HG03571 (cell line): ENCODE measurements at regions not wholly inside any gene's neighbourhood (a gene's known extent, or its start where the extent isn't known, plus 50 kb on each side); places are given as distances from the start of the nearest gene placed in this dataset.
"Not testable (repeated sequence)": the region's sequence is repeated elsewhere in the genome, so short reads cannot be mapped to it uniquely, and the experiment has no call there.

Source experiments
- ATAC-seq: cut with Tn5 transposase; IDR thresholded peaks from one replicate; pipeline ENCODE4 v1.9.1; 2021; ENCODE audit not compliant: unreplicated experiment

DNA sequence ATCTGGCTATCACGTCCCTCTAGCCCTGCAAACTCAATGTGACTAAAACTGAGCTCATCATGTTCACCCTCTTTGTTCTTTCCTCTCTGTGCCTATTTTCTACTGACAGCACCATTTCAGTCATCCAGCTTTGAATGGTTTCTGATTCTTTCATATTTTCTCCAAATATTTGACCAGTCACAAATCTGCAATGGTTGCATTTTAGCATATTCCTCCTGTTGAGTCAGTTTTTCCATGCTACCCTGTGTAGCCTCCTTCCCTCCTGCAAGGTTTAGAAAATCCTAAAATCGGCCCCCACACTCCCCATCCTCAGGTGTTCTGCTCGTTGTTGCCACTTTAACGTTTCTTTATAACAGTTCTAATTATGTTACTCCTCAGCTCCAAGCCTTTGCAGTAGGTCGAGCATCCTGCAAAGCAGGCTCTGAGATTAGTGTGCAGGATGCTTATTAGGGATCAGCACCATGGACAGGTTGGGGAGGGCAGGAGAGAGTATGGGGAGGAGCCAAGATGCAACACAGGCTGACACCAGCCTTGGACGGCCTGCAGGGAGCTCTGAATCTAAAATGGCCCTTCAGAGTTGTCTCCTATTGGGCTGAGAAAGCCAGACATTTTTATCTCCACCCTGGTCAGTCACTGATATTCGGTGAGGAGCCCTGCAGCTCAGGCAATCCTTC lies 531.0 kb upstream of the COBL start:
- no peak for ATAC-seq

- not testable (repeated sequence) for ATAC-seq
These were observed 522.5 kb upstream of the COBL start for GRCh38 chr7:51839130-51839529.

DNA sequence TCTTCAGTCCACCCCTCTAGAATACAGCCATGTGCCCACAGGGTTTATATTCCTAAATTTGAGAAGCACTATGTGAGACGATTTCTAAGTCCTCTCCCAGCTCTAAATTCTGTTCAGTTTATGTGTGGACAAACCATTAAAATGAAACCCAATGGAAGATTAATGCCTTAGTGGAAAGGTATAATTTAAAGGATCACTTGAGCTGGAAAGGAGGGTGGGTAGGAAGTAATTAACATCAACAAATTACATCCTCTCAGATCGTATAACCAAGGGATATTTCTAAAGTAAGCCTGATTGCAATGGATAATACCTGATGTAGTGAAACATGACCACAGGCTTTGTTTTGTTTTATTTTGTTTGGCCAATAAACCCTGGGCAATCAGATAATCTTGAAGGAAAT lies 511.0 kb upstream of the COBL start:
- ATAC-seq, result no peak

DNA sequence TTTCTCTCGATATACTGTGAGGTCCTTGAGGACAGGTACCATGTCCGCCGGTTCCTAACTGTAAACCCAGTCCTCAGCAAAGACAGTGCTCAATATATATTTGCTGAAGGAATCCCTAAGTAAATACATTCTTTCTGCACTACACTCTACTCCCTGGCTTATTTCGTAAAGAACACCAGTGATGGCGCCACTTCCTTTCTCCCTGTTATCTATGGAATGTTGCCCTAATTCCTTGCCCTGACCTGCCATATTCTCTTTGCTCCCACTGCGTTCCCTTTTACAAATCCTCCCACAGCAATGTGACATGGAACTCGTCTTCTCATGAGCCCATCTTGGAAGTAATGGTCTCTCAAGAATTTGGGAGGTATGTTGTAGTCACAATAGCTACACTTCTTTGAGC lies 507.4 kb upstream of the COBL start:
- ATAC-seq, result no peak

DNA sequence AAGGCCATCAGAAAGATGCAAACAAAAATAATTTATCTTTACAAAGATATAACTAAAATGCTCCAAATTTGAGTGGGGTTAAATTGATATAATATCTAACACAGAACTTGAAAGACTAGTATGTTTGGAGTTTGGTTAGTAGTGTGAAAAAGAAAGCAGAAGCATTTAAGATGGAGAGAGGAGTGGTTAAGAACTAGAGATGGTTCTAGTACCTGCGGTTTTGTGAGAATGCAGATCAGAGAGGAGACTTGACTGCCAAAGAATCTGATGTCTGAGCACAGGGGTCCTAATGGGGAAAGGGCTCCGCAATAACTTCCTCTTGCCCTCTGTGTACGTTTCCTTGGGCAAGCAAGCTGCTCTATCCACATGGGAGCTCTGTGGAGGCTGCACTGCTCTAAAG lies 506.8 kb upstream of the COBL start:
- no peak for ATAC-seq

- ATAC-seq, result no peak
These were observed 501.2 kb upstream of the COBL start for GRCh38 chr7:51817694-51818225.

DNA sequence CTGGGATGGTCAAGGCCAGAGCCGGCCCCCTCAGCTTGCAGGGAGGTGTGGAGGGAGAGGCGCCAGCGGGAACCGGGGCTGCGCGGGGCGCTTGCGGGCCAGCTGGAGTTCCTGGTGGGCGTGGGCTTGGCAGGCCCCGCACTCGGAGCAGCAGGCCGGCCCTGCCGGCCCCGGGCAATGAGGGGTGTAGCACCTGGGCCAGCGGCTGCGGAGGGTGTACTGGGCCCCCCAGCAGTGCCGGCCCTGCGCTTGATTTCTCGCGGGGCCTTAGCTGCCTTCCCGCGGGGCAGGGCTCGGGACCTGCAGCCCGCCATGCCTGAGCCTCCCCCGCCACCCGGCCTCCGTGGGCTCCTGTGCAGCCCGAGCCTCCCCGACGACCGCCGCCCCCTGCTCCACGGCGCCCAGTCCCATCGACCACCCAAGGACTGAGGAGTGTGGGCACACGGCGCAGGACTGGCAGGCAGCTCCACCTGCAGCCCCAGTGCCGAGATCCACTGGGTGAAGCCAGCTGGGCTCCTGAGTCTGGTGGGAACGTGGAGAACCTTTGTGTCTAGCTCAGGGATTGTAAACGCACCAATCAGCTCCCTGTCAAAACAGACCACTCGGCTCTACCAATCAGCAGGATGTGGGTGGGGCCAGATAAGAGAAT lies 489.3 kb upstream of the COBL start:
- not testable (repeated sequence) for ATAC-seq

GRCh38 chr7:51802718-51803117 lies 486.1 kb upstream of the COBL start:
- no peak for ATAC-seq

DNA sequence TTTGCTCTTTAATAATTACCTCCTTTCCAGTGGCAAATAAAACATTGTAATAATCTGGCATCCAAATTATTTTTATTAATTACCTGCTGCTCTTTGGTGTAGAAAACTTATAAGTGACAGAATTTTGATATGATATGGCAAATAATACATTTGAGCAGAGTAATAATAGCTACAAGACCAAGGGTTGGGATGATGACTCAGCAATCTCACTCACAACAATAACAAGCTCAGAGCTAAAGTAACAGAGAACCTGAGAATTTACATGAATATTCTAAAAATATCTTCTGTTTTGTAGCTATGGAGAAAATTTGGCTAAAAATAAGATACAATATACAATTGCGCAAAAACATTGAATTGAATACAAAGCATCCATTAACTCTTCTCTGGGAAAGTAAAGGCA lies 480.8 kb upstream of the COBL start:
- ATAC-seq, result no peak

DNA sequence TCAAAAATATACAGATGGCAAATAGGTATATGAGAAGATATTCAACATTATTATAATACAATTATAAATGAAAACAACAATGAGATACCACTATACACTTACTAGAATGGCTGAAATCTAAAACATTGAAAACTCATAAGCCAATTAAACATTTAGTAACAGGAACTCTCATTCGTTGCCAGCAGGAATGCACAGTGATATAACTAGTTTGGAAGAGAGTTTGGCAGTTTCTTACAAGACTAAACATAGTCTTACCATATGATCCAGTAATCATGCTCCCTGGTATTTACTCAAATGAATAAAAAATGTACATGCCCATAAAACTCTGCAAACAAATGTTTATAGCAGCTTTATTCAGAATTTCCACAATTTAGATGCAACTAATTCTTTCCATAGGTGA lies 476.2 kb upstream of the COBL start:
- no peak for ATAC-seq

DNA sequence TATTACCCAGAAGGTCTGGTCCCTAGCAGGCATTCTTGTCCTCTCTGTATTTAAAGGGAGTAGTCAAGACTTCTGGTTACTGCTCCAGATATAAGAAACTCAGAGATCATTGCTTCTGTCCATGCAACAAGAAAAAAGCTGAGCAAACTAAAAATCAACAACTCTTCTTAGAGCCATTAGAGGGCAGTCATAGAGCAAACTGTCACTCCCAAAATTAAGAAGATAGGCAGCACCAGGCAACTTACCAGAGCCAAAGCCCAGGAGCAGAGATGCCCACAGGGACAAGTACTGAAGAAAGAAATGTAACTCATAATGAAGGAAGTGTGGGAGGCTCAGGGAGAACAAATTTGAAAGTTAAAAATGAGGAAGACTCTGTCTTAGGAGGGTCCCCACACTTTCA lies 472.9 kb upstream of the COBL start:
- ATAC-seq, result no peak

GRCh38 chr7:51786284-51786683 lies 469.7 kb upstream of the COBL start:
- ATAC-seq, result no peak

DNA sequence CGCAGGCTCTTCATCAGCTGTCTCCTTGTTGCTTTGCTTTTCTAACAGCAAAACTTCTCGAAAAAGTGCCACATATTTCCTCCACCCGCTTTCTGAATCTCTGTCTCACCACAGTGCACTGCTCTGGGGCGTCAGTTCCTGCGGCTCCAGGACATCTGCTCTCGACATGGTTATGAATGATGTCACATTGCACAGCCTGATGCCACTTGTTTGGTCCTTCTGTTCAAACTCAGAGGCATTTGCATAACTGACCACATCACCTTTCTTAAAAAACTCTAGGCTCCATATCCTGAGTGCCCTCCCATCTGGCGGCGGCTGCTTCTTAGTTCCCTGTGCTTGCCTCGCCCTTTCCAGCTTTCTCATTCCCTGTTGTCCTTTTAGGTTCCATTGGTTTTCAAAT lies 469.3 kb upstream of the COBL start:
- no peak for ATAC-seq

DNA sequence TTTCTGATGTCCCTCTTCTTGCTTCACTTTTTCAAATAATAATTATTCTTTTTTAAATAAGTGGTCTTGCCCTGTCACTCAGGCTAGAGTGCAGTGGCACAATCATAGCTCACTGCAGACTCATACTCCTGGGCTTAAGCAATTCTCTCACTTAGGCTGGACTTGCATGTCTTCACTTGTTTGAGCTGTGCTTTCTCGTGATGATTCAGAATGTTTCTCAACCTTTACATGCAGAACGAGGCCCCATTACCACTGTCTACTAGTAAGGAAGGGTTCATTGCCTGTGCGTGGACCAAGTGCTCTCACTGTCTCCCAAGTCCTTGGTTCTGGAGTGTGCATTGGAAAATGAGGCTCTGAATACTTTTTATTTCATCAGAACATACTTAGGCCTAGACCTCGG lies 468.6 kb upstream of the COBL start:
- no peak for ATAC-seq

GRCh38 chr7:51783241-51783640 lies 466.6 kb upstream of the COBL start:
- no peak for ATAC-seq

- no peak for ATAC-seq
These were observed 461.5 kb upstream of the COBL start for GRCh38 chr7:51778121-51778520.

DNA sequence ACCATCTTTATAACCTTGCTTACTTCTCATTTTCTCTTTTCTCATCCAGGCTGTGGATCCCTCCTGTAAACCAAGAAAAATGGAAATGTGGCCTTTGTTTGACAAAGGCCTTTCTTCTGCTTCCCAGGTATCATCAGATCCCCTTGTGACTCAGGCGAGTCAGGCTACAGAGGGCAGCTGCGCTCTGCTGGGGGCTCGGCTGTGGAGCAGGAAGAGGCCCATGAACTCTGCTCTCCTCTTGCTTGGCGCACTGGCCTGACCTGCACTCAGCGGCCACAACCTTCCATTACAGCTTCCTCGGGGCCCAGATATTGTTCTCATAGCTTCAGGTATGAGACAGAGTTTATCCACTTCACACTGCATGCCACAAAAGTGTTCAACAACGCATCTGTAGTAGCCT lies 457.6 kb upstream of the COBL start:
- no peak for ATAC-seq

DNA sequence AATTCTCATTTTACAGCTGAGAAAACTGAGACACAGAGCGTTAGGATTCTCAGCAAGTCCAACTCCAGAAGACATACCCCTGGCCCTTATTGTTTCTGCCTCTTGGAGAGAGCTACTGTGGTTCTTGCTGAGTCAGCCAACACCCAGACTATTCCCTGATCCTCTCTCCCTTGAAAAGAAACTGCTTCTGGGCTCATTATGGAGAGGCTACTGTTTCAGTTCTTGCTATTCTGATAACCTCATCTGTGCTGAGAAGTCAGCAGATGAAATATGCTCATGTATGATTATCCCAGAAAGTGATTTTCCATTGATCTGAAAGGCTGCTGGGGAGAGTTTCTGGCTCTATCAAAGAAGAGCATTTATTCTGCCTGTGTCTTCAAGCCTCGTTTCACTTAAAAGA lies 455.6 kb upstream of the COBL start:
- no peak for ATAC-seq

DNA sequence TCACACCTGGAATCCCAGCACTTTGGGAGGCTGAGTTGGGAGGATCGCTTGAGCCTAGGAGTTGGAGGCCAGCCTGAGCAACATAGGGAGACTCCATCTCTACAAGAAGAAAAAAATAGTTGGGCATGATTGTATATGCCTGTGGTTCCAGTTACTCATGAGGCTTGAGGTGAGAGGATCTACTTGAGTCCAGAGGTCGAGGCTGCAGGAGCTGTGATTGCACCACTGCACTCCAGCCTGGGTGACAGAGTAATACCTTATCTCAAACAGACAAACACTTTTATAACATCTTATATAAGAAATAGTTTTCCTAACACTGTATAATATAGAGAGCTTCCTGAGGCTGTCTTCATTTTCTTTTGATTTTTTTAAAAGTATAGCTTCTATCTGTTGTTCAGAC lies 448.4 kb upstream of the COBL start:
- ATAC-seq, result no peak

DNA sequence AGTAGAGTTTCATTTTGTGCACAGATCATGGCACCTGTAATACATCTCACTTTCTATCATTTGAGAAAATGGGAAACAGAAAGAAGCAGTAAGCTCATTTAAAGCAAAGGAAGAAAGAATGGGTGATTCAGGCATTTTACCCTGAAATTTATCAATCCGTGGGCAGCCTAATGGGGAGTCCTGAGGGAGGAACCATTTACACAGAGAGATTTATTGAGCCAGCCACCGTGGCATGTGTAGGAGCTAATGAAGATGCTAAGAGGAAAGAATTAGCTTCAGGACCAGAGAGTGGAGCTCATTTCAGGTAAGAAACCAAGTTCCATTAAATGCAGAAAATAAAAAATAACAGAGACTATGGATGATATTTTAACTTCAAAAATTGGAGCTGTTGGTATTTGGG lies 443.4 kb upstream of the COBL start:
- no peak for ATAC-seq

- no peak for ATAC-seq
These were observed 441.4 kb upstream of the COBL start for GRCh38 chr7:51757960-51758359.

DNA sequence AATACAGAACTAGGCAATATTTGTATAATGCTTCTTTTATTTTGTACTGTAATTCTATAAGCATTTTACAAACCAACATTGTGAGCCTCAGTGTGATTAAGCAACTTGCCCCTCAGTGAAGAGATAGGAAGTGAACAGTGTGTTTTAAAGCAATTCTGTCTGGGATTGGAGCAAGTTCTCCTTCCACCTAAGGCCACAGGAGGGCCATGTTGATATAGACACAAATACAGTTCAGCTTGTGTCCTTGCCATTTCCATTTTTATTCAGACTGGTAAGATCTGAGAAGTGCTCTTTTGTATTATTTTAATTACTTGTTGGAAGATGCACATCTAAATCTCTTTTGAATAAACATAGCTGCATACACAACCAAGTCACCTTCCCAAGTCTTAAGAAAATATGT lies 416.3 kb upstream of the COBL start:
- no peak for ATAC-seq

- no peak for ATAC-seq
These were observed 415.5 kb upstream of the COBL start for GRCh38 chr7:51732116-51732515.
